Activated CD4-positive, alpha-beta T cell treated with anti-CD3 and anti-CD28 coated beads, Interleukin-2, amount 50 U/mL, for 16 hours (primary cell): ENCODE measurements at regions not wholly inside any gene's neighbourhood (a gene's known extent, or its start where the extent isn't known, plus 50 kb on each side); places are given as distances from the start of the nearest gene placed in this dataset.

Experiments
- DNase-seq: peaks from one replicate; pipeline ENCODE4 v3.0.0-alpha.2; 2020

DNA sequence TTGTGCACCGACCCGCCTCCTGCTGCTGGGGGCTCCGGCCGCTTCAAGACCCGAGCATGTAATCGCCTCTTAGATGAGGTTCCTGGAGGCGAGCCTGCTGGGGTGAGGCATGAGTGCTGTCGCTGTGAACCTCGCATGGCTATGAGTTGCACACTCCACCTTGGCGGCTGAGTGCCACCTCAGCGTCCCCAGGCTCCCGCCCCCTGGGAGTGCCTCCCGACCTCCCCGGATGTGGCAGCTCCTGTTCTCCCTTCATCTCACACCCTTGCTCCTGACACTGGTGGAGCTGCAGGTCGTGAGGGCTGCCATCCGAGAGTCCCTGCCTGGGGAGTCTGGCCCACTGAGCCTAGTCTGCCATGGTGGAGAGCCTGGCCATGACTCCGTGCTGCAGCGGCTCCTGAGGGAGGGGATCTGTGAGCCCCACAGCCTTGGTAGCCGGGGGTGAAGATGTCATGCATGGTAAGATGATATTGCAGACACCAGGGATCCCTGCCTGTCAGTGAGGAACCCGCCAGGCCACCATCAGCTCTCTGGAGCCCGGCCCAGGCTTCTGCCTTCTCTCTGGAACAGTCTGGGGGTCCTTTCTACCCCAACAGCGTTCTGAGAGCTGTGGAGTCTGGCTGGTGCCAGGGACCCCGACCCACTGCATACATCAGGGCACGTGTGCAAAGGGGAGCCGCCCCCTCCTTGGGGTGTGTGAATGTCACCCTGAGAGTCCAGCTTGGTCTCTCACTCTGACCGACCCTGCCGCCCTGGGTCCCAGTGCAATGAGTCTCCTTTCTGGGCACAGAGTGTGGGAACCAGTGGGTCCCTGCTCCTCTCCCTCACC is 61.6 kb upstream of the HS6ST1 start:
- no peak for DNase-seq

DNA sequence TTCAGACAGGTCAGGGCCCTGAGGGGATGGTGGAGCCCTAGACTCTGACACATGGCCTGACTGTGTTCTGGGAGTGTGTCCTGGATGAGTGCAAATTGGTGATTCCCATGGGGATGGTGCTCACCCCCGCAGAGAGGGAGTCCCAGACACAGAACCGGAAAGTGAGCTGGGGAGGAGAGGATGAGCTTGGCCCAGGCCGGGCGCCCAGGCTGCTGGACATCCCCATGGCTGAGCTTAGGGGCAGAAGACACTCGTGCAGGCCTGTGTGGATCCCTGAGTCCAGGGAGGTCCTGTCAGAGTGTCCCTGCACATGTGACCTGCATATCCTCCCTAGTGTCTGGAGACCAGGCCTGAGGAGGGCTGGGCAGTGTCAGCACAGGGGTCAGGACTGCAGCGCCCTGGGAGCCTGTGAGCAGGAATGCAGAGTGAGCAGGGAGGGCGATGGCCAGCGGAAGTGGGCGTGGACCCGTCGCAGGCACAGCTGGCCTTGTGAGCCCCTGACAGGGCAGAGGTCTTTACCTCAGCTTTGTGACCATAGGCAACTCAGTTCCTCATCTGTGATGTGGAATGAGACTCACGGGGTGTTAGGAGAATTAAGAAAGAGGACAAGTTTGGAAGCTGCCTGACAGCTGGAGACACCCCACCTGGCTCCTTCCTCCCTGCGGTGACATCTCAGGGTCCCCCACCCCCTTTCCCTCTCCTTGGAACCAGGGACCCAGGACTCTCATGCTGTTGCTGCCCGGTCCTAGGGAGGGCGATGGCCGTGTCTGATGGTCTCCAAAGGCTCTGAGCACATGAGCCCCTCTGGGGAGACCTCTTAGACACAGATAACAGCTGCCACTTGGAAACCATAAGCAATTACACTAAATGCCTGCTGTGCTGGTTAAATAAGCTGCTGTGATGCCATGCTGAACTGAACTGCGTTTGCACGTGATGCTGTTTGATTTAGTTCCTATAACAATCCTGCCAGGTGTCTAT is 62.6 kb upstream of the HS6ST1 start:
- DNase-seq: no peak

DNA sequence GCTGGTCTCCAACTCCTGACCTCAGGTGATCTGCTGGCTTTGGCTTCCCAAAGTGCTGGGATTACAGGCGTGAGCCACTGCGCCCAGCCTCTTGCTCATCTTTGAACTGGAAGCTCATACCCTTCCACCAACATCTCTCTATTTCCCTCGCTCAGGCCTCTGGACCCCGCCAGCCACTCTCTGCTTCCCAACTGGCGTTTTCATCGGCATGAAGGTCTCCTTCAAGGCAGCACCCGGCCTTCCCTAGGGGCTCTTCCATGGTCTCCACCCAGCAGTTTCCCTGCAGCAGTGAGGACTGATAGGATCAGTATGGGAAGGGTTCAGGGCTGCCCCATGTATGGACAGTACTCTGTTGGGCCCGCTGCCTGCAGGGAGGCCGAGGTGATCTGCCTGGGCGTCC is 65.8 kb upstream of the HS6ST1 start:
- DNase-seq: no peak

DNA sequence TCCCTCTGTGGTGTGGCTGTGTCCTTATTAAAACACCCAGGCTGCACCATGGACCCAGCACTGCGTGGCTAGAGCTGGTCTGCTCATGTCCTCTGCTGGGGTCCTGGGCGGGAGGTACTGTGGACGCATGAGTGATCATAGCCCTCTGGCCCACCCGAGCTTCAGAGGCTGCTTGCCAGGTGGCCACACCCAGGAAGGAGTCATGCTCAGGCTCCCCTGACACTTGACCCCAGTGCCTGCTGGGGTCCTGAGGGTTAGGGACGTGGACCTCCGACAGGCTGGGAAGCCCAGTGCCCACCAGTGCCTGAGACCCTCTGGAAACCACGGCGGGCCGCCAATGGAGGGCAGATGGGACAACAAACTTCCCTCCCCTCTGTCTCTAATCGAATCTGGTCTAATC is 66.3 kb upstream of the HS6ST1 start:
- no peak for DNase-seq

DNA sequence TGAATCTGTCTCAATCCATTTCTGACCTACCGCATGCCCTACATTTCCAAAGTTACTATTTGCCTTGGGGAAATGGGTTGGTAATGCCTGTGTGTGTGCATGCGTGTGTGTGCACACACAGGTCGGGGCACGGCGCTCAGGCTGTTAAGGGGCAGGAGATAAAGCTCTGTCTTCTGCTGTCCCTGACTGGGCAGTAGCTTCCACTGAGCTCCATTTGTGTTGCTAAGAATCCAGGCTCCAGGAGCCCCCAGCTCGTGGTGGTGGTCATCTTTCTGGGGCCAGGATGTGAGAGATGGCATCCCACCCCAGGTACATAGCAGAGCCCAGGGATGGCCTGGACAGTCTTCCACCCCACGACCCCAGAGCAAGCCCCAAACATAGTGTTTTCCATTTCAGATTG is 66.7 kb upstream of the HS6ST1 start:
- DNase-seq: no peak

DNA sequence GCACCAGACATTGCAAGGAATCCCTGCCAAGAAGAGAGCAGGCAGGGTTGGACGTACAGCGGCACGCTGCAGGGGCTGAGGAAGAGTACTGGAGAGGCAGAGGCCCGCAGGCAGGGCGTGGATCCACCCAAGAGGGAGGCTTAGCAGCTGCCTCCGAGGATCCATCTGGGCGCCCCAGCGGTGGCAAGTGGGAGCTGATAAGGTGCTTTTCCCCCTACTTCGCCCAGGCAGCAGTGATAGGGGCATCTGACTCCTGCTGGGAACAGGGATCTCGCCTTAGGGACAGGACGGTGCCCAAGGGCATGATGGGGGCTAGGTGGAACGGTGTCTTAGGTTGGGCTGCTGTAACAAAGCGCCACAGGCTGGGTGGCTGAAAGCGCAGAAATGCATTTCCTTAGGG is 67.4 kb upstream of the HS6ST1 start:
- DNase-seq: no peak

DNA sequence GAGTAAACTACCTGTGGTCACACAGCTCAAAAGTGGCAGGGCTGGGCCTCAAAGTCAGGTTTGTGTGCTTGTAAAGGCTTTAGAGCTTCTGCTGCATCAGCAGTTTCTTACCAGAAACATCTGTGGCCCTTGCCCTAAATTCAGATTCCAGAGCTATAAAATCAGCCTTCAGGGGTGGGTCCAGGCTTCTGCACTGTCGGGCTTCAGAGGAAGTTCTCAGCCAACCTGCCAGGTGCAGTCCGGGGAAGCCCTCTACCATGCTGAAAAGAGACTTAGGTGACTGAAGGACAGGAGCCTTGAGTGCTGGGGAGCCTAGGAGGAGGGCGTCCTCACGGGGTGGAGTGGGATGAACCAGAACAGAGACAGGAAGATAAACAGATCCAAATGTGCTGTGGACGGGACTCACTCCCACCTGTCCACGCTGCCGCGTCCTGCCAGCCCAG is 69.9 kb upstream of the HS6ST1 start:
- no peak for DNase-seq

DNA sequence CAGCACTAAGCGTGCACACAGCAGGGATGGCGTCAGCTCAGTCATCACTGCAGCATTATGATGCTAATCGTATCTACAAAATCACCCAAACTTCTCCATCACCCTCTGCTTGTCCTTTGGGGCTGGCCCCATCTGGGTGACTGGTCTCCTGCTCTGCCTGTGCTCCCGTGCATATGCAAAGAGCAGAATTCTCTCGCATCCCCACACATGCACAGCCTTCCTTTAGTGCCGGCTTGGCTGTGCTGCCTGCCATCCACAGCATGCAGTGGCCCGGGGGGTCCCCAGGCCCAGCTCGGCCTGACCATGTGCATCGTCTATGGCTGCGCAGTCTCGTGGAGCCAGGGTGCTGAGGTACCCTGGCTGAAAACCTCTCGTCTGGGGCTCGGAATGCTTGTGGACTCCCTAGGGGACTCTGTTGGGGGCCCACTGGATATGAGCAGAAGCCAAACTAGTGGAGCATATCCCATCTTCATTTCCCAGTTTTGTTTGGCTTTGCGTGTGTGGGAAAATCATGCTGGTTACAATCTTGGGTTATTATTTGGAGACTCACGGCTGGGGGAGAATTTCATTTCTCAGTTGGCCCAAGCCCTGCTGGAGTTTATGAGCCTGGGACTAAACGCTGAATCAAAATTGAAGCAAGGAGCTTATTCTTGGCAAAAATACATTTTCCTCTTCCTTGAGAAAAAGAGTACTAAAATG is 70.9 kb upstream of the HS6ST1 start:
- no peak for DNase-seq

DNA sequence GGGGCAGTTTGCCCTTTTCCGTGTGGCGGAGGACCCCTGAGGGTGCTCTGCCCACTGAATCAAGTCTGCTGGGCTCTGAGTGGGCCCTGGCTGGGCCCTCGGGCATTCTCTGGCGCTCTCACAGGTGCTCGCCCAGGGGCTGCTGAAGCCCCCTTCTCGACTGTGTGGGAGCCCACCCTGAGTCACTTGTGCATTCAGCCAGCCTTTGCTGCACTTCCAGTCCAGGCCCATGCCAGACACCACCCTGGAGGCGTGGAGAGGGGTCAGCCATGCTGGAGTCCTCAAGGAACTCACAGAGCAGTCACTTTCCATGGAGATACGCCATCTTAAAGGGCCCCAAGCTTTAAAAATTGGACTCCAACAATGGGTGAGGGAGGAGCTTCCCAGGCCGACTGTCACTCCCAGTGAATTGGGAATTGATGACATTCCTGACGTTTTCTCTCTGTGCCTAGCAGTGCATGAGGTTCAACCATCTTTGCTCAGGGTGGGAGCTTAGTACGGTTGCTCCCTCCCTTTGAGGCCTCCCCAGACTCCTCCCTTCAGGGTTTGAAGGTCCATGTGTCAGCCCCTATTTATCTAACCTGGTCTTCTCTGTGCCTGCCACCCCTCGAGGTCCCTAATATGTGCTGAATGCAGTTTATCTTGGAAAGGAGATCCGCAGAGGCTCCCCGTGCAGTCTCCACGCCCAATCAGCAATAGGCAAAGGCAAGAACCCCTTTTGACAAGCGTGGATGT is 71.8 kb upstream of the HS6ST1 start:
- DNase-seq: no peak

DNA sequence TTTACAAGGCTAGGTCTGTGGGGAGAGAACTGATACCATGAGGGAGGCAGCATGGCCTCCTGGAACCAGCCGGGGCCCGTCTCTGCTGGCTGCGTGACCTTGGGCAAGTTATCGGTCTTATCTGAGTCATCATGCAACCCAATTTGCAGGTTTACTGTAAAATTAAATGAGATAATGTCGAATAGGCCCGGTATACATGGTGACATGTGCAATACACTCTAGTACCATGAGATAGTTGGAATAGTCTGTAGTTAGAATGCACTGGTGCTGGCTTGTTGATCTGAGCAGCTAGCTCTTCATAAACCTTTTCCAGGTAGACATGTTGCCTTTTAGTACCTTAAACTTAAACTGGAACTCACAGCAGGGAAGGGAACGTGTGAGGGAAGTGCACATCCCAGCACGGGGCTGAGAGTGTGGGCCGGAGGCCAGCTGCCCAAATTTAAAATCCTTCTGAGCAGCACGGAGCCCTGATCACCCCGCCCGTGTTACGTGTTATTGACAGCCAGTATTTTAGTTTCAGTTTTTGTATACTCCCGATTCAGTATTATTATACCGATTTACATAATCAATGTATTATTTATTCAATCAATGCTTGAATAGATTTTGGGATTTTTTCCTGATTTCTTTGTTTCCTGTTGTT is 72.4 kb upstream of the HS6ST1 start:
- no peak for DNase-seq

DNA sequence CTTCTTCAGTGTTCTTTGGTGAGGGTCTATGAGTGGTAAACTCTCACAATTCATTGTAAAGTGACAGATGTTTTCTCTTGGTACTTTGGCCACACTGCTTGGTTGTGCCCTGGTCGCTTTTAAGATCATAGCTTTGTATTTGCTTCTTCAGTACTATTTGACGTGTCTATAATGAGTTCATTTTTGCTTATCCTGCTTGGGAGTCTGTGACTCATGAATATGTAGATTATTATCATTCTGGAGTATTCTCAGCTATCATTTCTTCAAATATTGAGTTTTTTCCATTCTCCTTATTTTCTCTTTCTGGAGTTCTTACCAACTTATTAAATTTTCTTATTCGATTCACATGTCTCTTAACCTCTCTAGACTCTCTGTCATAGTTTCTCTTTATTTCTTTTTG is 73.0 kb upstream of the HS6ST1 start:
- no peak for DNase-seq

DNA sequence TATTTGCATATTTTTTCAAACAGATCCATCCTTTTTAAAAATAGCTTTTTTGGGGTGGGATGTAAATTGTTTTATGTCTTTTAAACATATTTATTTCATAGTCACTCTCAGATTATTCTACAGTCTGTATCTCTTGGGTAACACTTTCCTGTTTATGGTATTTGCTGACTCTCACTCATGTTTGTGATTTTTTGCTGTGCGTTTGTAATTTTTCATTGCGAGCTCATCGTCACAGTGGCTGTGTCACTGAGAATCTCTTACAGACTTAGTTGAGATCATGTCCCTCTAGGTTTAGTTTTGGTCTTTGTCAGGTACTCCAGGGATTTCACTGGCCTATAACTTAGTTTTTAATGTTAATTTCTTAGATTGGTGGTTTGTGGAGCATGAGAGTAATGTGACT is 73.5 kb upstream of the HS6ST1 start:
- DNase-seq: no peak

DNA sequence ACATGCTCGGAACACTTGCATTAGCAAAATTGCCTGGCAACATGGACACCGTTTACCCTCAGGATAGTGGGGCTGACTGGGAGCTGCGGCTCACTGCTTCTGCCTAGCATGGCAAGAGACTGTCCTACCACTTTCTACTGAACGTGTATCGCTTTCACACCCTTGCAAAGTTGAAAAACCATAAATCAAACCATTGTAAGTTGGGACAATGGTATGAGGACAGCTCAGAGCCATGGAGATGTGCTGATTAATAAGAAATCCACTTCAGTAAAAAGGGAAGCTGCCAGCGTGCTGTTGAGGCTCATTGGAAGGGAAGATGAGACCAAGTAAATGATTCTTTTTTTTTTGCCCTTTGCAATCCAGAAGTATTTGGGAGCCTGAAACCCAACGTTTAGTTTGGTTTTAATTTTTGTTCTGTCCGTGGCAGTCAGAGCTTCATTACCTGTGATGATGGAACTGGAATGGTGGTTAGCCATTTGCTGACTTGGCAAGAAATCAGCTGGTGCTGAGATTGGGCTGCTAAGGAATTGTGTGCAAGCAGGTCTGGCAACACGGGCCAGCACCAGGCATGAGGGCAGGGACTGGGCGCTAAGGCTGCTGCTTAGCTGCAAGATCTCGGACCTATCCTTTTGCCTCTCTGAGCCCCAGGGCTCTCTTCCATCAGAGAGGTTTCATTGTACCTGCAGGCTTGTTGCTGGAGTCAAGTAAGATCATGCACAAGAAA is 75.5 kb upstream of the HS6ST1 start:
- no peak for DNase-seq

DNA sequence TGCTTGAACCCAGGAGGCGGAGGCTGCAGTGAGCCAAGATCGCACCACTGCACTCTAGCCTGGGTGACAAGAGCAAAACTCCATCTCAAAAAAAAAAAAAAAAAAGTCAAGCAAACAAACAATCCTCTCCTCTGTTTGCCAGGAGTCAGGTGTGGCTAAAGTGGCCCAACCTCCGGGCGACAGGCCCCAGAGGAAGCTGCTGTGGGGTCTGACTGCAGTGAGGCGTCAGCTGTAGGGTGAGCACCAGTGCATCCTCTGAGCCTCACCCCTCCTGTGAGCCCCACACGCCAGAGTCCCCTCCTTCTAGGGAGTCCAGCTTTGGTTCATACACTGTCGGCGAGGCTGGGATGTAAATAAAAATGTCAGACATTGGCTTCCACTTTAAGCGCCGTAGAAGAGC is 76.5 kb upstream of the HS6ST1 start:
- DNase-seq: no peak

DNA sequence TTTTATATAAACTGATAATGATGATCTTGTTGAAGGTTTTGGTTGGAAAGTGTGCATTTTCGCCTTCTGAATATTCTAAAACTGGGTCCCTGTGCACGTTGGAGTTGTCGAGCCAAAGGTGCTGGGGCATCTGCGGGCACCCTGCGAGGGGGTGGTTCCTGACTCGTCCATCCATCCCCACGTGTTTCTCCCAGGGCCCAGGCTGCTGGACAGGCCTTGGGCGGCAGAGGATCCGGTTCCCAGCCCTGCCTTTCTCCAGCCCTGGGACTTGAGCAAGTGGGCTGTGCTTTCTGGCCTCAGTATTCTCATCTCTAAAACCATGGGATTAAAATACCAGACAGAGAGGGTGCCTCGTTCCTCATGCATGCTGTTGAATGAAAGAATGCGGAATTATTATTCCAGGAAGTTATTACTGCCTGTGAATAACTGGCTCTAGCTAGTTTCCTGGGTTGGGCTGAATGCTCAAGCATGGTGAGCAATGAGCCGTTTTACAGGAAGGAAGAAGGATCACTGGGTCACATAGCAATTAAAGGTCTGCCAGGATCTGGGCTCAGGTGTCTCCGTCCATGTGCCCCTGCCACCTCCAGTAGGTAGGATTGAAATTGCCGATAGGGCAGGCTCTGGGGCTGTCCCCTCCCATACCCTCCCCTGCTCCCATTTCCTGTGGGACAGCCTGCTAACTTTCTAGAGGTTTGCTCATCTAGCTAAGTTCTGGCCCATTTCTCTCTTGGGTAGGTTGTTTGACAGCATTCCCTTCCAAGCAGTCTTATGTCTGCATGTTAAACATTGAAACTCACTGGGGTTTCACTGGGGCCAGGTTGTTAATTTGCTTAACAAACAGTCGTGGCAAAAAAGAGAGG is 77.2 kb upstream of the HS6ST1 start:
- no peak for DNase-seq

DNA sequence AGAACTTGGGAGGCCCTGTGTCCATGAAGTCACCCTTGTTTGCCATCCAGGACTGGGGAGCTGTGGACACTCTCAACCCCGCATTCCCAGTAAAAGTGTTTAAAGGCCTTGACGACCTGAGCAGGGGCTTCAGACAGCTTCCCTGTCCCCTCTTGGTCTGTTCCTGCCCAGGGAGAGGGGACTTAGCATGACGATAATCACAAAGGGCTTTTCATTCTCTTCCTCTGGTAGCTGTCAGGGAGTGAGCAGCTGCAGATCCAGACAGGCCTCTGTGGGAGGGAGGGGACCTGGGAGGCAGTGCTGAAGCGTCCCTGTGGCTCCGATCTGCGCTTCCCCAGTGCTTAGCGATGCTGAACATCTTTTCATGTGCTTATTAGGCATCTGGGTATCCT is 77.8 kb upstream of the HS6ST1 start:
- no peak for DNase-seq

DNA sequence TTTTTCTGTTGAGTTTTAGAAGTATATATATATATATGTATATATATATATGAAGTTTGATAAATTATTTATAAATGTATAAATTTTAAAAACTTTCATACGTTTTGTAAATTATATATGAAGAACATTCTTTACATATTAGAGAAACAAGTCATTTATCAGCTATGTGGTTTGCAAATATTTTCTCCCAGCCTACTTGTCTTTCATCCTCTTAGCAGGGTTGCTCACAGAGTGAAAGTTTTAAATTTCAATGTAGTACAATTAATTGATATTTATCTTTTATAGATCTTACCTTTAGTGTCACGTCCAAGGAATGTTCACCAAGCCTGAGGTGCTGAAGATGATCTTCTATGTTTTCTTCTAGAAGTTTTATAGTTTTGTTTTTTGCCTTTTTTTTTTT is 78.3 kb upstream of the HS6ST1 start:
- DNase-seq: no peak

DNA sequence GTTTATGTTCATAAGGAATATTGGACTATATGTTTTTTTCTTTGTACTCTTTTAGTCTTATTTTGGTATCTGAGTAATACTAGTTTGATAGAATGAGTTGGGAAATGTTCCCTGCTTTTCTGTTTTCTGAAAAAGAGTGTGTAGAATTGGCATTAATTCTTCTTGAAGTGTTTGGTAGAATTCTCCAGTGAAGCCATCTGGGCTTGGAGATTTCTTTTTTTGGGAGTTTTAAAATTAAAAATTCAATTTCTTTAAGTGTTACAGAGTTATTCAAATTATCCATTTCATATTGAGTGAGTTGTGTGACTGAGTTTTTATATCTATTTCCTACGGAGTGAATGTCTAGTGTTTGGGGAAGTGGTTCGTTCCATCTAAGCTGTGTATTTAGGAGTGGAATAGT is 80.6 kb upstream of the HS6ST1 start:
- DNase-seq: no peak

DNA sequence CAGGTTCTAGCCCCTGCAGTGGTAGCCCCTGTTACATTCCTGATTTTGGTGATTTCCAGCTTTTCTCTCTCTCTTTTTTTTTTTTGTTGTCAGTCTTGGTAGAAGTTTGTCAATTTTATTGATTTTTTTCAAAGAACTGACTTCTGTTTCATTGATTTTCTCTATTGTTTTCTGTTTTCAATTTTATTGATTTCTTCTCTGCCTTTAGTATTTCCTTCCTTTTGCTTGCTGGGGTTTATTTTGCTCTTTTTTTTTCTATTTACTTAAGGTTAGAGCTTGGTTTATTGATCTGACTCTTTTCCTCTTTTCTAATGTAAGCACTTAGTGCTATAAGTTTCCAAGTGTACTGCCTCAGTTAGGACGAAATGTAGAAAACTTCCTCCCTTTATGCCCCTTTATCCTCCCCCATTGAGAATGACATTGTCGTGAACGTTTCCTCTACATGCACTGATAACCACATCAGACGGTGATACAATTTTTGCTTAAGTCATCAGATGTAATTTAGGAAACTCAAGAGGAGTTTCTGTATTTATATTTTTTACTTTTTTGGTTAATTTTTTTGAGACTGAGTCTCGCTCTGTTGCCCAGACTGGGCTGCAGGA is 81.1 kb upstream of the HS6ST1 start:
- no peak for DNase-seq

DNA sequence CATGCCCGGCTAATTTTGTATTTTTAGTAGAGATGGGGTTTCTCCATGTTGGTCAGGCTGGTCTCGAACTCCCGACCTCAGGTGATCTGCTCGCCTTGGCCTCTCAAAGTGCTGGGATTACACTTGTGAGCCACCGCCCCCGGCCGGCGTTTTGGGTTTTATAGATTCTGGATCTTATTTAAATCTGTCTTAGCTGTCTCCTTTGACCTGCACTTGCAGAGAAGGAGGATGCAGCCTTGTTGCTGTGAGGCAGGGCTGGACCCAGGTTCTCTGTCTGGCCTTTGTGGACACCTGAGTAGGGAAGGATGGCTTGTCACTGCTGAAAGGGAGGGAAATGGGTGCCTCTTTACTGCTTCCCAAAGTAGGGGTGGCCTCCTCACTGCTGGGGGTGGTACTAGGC is 83.0 kb upstream of the HS6ST1 start:
- no peak for DNase-seq
